H4 (cell line): ENCODE measurements at regions not wholly inside any gene's neighbourhood (a gene's known extent, or its start where the extent isn't known, plus 50 kb on each side); places are given as distances from the start of the nearest gene placed in this dataset.

Experiments
- DNase-seq: peaks from one replicate; pipeline ENCODE4 v3.0.0-alpha.2; 2015; ENCODE audit warnings: low spot score

- DNase-seq = no peak
Observed at GRCh38 chr2:37782155-37782673, 110.8 kb upstream of the CDC42EP3 start.

GRCh38 chr2:37782721-37783371 is 111.4 kb upstream of the CDC42EP3 start:
- peak; percentile 15 for DNase-seq

GRCh38 chr2:37783545-37783944 is 112.1 kb upstream of the CDC42EP3 start:
- DNase-seq = no peak

GRCh38 chr2:37784071-37784758 is 112.8 kb upstream of the CDC42EP3 start:
- DNase-seq = no peak

- DNase-seq = no peak
Observed at GRCh38 chr2:37784759-37785149, 113.3 kb upstream of the CDC42EP3 start.

- DNase-seq = no peak
Observed at GRCh38 chr2:37786191-37786698, 114.8 kb upstream of the CDC42EP3 start.

- no peak for DNase-seq
Observed at GRCh38 chr2:37786854-37787253, 115.4 kb upstream of the CDC42EP3 start.

- no peak for DNase-seq
Observed at GRCh38 chr2:37788602-37789209, 117.3 kb upstream of the CDC42EP3 start.

GRCh38 chr2:37790019-37790418 is 118.6 kb upstream of the CDC42EP3 start:
- no peak for DNase-seq

GRCh38 chr2:37790462-37790861 is 119.0 kb upstream of the CDC42EP3 start:
- DNase-seq = no peak

GRCh38 chr2:37792366-37792765 is 120.9 kb upstream of the CDC42EP3 start:
- no peak for DNase-seq

GRCh38 chr2:37793004-37793403 is 121.6 kb upstream of the CDC42EP3 start:
- DNase-seq = no peak

GRCh38 chr2:37794717-37795116 is 123.3 kb upstream of the CDC42EP3 start:
- no peak for DNase-seq

GRCh38 chr2:37795456-37795855 is 124.0 kb upstream of the CDC42EP3 start:
- no peak for DNase-seq

GRCh38 chr2:37795938-37796337 is 124.5 kb upstream of the CDC42EP3 start:
- peak; percentile 19 for DNase-seq

GRCh38 chr2:37796481-37796880 is 125.0 kb upstream of the CDC42EP3 start:
- no peak for DNase-seq

- peak; percentile 49 for DNase-seq
Observed at GRCh38 chr2:37797081-37797480, 125.6 kb upstream of the CDC42EP3 start.

- DNase-seq = no peak
Observed at GRCh38 chr2:37798315-37799005, 126.6 kb upstream of the RMDN2 start.

GRCh38 chr2:37800176-37800858 is 124.8 kb upstream of the RMDN2 start:
- DNase-seq = no peak

GRCh38 chr2:37802211-37802752 is 122.8 kb upstream of the RMDN2 start:
- no peak for DNase-seq

- peak; percentile 44 for DNase-seq
Observed at GRCh38 chr2:37802899-37803379, 122.1 kb upstream of the RMDN2 start.
